PC-3 (cell line): ENCODE measurements at regions not wholly inside any gene's neighbourhood (a gene's known extent, or its start where the extent isn't known, plus 50 kb on each side); places are given as distances from the start of the nearest gene placed in this dataset.

Source experiments
- ATAC-seq: fragments of 200-7000 bp; cut with Tn5 transposase; 2 replicates; pipeline ENCODE4 v1.9.1; 2020; ENCODE audit warnings: mild to moderate bottlenecking, moderate library complexity
- BruUV-seq: library from RNA; stranded (reverse); fragments of 400-500 nt; replicated peaks from 2 replicates; lab custom pipeline; 2021; lab: Mats Ljungman, UMichigan
- CTCF ChIA-PET: fragments of 300-600 bp; sonication (Branson Sonifier 250); formaldehyde crosslinking; loops from one replicate; lab custom pipeline; 2022; ENCODE audit warnings: antibody characterized with exemption; lab: Charles Lee
- POLR2A ChIA-PET: fragments of 300-600 bp; sonication (Branson Sonifier 250); formaldehyde crosslinking; loops from one replicate; lab custom pipeline; 2022; ENCODE audit warnings: antibody characterized with exemption; ENCODE audit not compliant: unreplicated experiment; lab: Charles Lee
- DNase-seq: peaks from one replicate; pipeline ENCODE4 v3.0.0-alpha.2; 2015
- H2AFZ ChIP-seq: fragments of 300-600 bp; sonication (generic); 2 replicates; pipeline ENCODE4 v1.6.0; 2016; ENCODE audit warnings: antibody characterized with exemption, low read length
- H3F3A ChIP-seq: fragments of 300-600 bp; sonication (generic); one replicate; pipeline ENCODE4 v1.6.0; 2017; ENCODE audit warnings: antibody characterized with exemption, low read length, control low read depth, mild to moderate bottlenecking; ENCODE audit not compliant: unreplicated experiment
- H3K27ac ChIP-seq: fragments of 300-600 bp; sonication (generic); 2 replicates; pipeline ENCODE4 v1.5.1; 2016; ENCODE audit warnings: mild to moderate bottlenecking, low read length
- H3K27me3 ChIP-seq: fragments of 300-600 bp; sonication (generic); 2 replicates; pipeline ENCODE4 v1.6.1; 2016; ENCODE audit warnings: low read length, mixed read lengths
- H3K36me3 ChIP-seq: fragments of 300-600 bp; sonication (generic); 2 replicates; pipeline ENCODE4 v1.6.1; 2016; ENCODE audit warnings: low read depth, mixed run types, low read length, mixed read lengths
- H3K4me1 ChIP-seq: fragments of 300-600 bp; sonication (generic); 2 replicates; pipeline ENCODE4 v1.5.1; 2016; ENCODE audit warnings: low read length; ENCODE audit not compliant: insufficient read depth
- H3K4me2 ChIP-seq: fragments of 300-600 bp; sonication (generic); 2 replicates; pipeline ENCODE4 v1.6.0; 2016; ENCODE audit warnings: low read length
- H3K4me3 ChIP-seq: fragments of 300-600 bp; sonication (generic); 2 replicates; pipeline ENCODE4 v1.5.1; 2016; ENCODE audit warnings: mild to moderate bottlenecking, low read length, mixed read lengths
- H3K79me2 ChIP-seq: fragments of 300-600 bp; sonication (generic); 2 replicates; pipeline ENCODE4 v1.6.1; 2017; ENCODE audit warnings: low read length, mixed read lengths
- H3K9ac ChIP-seq: fragments of 300-600 bp; sonication (generic); 2 replicates; pipeline ENCODE4 v1.6.0; 2016; ENCODE audit warnings: mild to moderate bottlenecking, low read length
- H3K9me2 ChIP-seq: fragments of 300-600 bp; sonication (generic); replicated peaks from 2 replicates; pipeline ENCODE4 v1.6.1; 2016; ENCODE audit warnings: mixed run types, low read length, mixed read lengths
- H3K9me3 ChIP-seq: fragments of 300-600 bp; sonication (generic); 2 replicates; pipeline ENCODE4 v1.6.1; 2016; ENCODE audit warnings: low read length, mixed read lengths
- H4K20me1 ChIP-seq: fragments of 300-600 bp; sonication (generic); 2 replicates; pipeline ENCODE4 v1.6.1; 2016; ENCODE audit warnings: low read length, mixed read lengths
- EZH2 ChIP-seq: fragments of 300-600 bp; sonication (generic); IDR thresholded peaks from one replicate; pipeline ENCODE4 v1.6.1; 2017; ENCODE audit warnings: antibody characterized with exemption, mild to moderate bottlenecking, low read length; ENCODE audit not compliant: unreplicated experiment
- EZH2phosphoT487 ChIP-seq: fragments of 300-600 bp; sonication (generic); IDR thresholded peaks from 2 replicates; pipeline ENCODE4 v1.6.1; 2018; ENCODE audit warnings: mild to moderate bottlenecking, antibody characterized with exemption, low read length, borderline replicate concordance
- intact Hi-C: fragments of 100-400 bp; cut with micrococcal nuclease; formaldehyde crosslinking; loops from 2 replicates; pipeline ENCODE4 v1.9.0; 2023
- TF ChIP-seq, protein P1 (sequence below): fragments of 300-600 bp; sonication (generic); conservative IDR thresholded peaks from 2 replicates; pipeline ENCODE4 v1.5.1; 2017; ENCODE audit warnings: antibody characterized with exemption, low read depth, mild to moderate bottlenecking, low read length

DNA sequence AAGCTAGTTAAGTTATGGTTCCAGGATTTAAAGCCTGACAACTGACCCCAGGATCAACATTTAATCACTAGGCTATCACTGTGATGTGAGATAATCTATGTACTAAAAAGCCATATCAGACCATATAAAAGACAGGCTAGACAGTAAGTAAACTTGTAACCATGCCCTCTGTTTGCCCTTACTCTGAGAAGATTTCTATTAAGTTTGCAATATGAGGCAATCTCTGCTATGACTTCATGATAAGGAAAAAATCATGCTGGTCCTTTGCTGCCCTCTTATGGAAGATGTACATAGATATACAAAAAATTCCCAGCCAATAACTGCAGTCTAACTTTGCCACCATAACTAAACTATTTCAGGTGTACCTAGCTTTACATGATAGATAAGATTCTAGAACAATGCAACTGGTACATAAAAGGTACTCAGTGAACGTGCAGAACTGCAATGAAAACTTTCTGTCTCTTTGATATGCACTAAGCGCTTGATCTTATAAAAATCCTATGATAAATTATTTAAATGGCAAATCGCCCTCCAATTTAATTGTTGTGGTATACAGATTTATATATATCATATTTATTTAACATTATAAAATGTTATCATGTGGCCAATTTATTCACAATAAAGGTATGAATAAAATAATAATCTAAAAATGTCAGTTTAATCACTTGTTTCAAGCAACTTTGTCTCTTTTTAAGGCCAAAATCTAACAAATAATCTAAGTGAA lies 70.5 kb downstream of the FAM217A start:
- Histone ChIP-seq H3K27me3 (no peaks in the 10 kb centered on the region), H3K27ac (no peak overlapping the region), H3K9me3 (no peaks in the 10 kb centered on the region), H3F3A (no peaks in the 10 kb centered on the region), H3K79me2 (peaks cover 29% of the 10 kb centered on the region), H3K4me1 (peaks cover 14% of the 10 kb centered on the region), H2AFZ (no peak overlapping the region), H3K36me3 (peaks cover 4% of the 10 kb centered on the region; the same call in 1 of the 2 replicates), H3K9ac (no peak overlapping the region), H3K4me2 (no peak overlapping the region), H4K20me1 (no peaks in the 10 kb centered on the region), H3K9me2 (no peaks in the 10 kb centered on the region), H3K4me3 (no peak overlapping the region)
- ChIA-PET CTCF (interaction anchor here (0.6 to 1.0 kb wide), 2 partner anchors 10 to 120 kb away, joined by 3 read pairs; no protein-coding TSS in a partner anchor), POLR2A (interaction anchor here (0.6 kb wide), 1 partner anchor 164 kb away, joined by 9 read pairs; no protein-coding TSS in a partner anchor)
- ATAC-seq (peak; percentile 73), DNase-seq (peak; percentile 79)
- no TSS peak for BruUV-seq
- no peak for TF ChIP-seq EZH2
- TF ChIP-seq, protein P1, sequence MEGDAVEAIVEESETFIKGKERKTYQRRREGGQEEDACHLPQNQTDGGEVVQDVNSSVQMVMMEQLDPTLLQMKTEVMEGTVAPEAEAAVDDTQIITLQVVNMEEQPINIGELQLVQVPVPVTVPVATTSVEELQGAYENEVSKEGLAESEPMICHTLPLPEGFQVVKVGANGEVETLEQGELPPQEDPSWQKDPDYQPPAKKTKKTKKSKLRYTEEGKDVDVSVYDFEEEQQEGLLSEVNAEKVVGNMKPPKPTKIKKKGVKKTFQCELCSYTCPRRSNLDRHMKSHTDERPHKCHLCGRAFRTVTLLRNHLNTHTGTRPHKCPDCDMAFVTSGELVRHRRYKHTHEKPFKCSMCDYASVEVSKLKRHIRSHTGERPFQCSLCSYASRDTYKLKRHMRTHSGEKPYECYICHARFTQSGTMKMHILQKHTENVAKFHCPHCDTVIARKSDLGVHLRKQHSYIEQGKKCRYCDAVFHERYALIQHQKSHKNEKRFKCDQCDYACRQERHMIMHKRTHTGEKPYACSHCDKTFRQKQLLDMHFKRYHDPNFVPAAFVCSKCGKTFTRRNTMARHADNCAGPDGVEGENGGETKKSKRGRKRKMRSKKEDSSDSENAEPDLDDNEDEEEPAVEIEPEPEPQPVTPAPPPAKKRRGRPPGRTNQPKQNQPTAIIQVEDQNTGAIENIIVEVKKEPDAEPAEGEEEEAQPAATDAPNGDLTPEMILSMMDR = peak; percentile 72
- intact Hi-C loops = loop anchor here (1.0 kb wide), 1 partner anchor 266 kb away; no protein-coding TSS in a partner anchor

DNA sequence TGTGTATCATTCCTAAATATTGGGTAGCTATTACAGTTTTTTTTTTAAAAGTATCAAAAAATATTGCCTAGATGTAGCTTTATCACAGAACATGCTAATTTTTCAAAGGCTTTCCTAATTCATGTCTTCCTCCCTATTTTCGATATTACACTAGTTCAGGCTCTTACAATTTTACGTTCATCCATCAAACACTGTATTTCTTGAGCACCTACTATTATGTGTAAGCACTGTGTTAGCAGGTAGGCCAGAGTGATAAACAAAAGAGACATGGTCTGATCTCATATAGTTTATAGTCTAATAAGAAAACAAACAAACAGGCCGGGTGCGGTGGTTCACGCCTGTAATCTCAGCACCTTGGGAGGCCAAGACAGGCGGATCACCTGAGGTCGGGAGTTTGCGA lies 69.5 kb downstream of the FAM217A start:
- ChIA-PET POLR2A (interaction anchor here (0.6 kb wide), 1 partner anchor 941 kb away, joined by 4 read pairs; the partner anchor contains the start of gene RIPK1), CTCF (no interaction called here)
- no peaks in the 10 kb centered on the region for H3K27me3 ChIP-seq
- H4K20me1 ChIP-seq = no peaks in the 10 kb centered on the region
- H3K36me3 ChIP-seq = peaks cover 5% of the 10 kb centered on the region; the same call in 1 of the 2 replicates
- H3K9me3 ChIP-seq = no peaks in the 10 kb centered on the region
- no peak overlapping the region for H3K4me2 ChIP-seq
- peaks cover 14% of the 10 kb centered on the region for H3K4me1 ChIP-seq
- intact Hi-C loops = no loop called here
- no peak overlapping the region for H3K9ac ChIP-seq
- ATAC-seq = no peak
- DNase-seq = no peak
- no peaks in the 10 kb centered on the region for H3K9me2 ChIP-seq
- H3K4me3 ChIP-seq = no peak overlapping the region
- no peak overlapping the region for H3K27ac ChIP-seq
- no TSS peak for BruUV-seq
- H3K79me2 ChIP-seq = peaks cover 39% of the 10 kb centered on the region
- no peaks in the 10 kb centered on the region for H3F3A ChIP-seq
- TF ChIP-seq, protein P1 = no peak
- TF ChIP-seq EZH2phosphoT487 (no peak), EZH2 (no peak)
- no peak overlapping the region for H2AFZ ChIP-seq

DNA sequence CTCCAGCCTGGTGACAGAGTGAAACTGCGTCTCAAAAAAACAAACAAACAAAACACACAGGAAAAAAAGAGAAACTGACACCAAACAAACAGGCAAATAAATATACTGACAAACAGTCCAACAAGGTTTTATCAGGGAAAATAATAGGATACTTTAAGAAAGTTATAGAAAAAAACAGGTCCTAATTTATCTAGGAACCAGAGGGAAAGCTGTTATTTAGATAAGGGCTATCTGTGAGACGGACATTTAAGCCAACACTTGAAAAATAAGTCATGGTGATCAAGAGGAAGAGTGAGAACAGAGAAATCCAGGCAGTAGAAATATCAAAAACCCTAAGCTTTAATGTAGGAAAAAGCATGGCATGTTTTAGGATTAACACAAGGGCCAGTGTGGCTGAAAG lies 68.9 kb downstream of the FAM217A start:
- ChIA-PET CTCF (no interaction called here), POLR2A (interaction anchor here (0.6 kb wide), 1 partner anchor 942 kb away, joined by 4 read pairs; the partner anchor contains the start of gene RIPK1)
- H3F3A ChIP-seq = no peaks in the 10 kb centered on the region
- ATAC-seq (no peak), DNase-seq (no peak)
- H3K9me2 ChIP-seq = no peaks in the 10 kb centered on the region
- TF ChIP-seq, protein P1 = no peak
- TF ChIP-seq EZH2phosphoT487 (no peak), EZH2 (no peak)
- peaks cover 5% of the 10 kb centered on the region; the same call in 1 of the 2 replicates for H3K36me3 ChIP-seq
- no peak overlapping the region for H3K27ac ChIP-seq
- no peaks in the 10 kb centered on the region for H3K9me3 ChIP-seq
- H4K20me1 ChIP-seq = no peaks in the 10 kb centered on the region
- BruUV-seq = no TSS peak
- H2AFZ ChIP-seq = no peak overlapping the region
- H3K4me2 ChIP-seq = no peak overlapping the region
- no peak overlapping the region for H3K9ac ChIP-seq
- no peaks in the 10 kb centered on the region for H3K27me3 ChIP-seq
- peaks cover 14% of the 10 kb centered on the region for H3K4me1 ChIP-seq
- intact Hi-C loops = no loop called here
- H3K79me2 ChIP-seq = peaks cover 44% of the 10 kb centered on the region
- no peak overlapping the region for H3K4me3 ChIP-seq
